Immature natural killer cell (primary cell): ENCODE measurements at regions not wholly inside any gene's neighbourhood (a gene's known extent, or its start where the extent isn't known, plus 50 kb on each side); places are given as distances from the start of the nearest gene placed in this dataset.
A peak's percentile ranks its signal among the peaks of the same experiment; 100 is the strongest.

Source experiments
- DNase-seq, 3 donors: peaks; one replicate each; pipeline ENCODE4 v3.0.0; 2022; ENCODE audit warnings: mixed read lengths in 1 of 3
- H3K27ac Mint-ChIP-seq, 6 donors: one replicate each; pipeline ENCODE4 v1.8.0; 2020; ENCODE audit warnings: mixed read lengths in 6 of 6, mild to moderate bottlenecking in 5 of 6, inconsistent platforms in 4 of 6, moderate library complexity in 3 of 6
- H3K27me3 Mint-ChIP-seq, 3 donors: one replicate each; pipeline ENCODE4 v1.8.0; 2020 to 2021; ENCODE audit warnings: low read depth in 3 of 3, mild to moderate bottlenecking in 3 of 3, mixed read lengths in 3 of 3, moderate library complexity in 3 of 3, inconsistent platforms in 1 of 3
- H3K36me3 Mint-ChIP-seq, 3 donors: one replicate each; pipeline ENCODE4 v1.8.0; 2020; ENCODE audit warnings: mixed read lengths in 3 of 3, inconsistent platforms in 2 of 3, mild to moderate bottlenecking in 2 of 3
- H3K4me1 Mint-ChIP-seq, 2 donors: one replicate each; pipeline ENCODE4 v1.8.0; 2020; ENCODE audit warnings: inconsistent platforms in 2 of 2, mild to moderate bottlenecking in 2 of 2, mixed read lengths in 2 of 2, moderate library complexity in 1 of 2
- H3K4me3 Mint-ChIP-seq, 5 donors: one replicate each; pipeline ENCODE4 v1.8.0; 2020; ENCODE audit warnings: mild to moderate bottlenecking in 5 of 5, mixed read lengths in 5 of 5, inconsistent platforms in 3 of 5, moderate library complexity in 3 of 5
- H3K9me3 Mint-ChIP-seq, 6 donors: one replicate each; pipeline ENCODE4 v1.8.0; 2020; ENCODE audit warnings: mild to moderate bottlenecking in 6 of 6, mixed read lengths in 6 of 6, inconsistent platforms in 4 of 6, moderate library complexity in 3 of 6

DNA sequence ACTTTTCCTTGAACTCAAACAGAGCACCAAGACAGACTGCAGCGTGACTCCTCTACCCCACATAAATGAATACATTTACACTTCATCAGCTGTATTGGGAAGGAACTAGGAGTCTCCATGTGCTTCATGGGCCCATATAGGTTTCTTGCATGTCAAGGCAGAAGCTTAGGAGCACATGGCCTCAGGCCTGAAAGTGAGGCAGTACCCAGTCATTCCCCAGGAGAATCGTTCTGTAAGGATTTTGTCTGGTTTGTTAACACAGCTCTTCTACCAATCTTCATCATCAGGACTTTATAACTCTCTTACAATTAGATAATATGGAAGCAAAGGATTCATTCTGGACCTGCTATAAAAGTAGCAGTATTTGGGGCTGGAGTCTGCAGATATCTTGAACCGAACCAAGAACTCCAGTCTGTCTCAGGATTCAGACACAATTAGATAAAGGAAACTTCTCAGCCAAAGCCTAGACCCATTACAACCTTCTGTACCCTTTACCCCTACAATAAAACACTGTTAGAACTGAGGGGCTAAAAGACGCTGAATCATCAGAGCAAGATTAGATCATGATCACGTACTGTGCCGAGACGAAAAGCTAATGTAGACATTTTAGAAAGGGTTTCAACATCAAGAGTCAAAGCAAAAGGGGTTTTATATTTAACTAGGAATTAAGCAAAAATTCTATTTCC lies 385.5 kb upstream of the SLC30A5 start:
- H3K27ac Mint-ChIP-seq, result no peak overlapping the region
- H3K9me3 Mint-ChIP-seq, result peaks cover 0 to 2% (median 0%) of the 10 kb centered on the region in 6 donors
- H3K4me1 Mint-ChIP-seq, result peaks cover 27% of the 10 kb centered on the region in 2 donors
- no peak overlapping the region for H3K4me3 Mint-ChIP-seq
- H3K36me3 Mint-ChIP-seq, result no peaks in the 10 kb centered on the region
- H3K27me3 Mint-ChIP-seq, result peaks cover 3 to 6% (median 5%) of the 10 kb centered on the region in 3 donors
- DNase-seq, result no peak

DNA sequence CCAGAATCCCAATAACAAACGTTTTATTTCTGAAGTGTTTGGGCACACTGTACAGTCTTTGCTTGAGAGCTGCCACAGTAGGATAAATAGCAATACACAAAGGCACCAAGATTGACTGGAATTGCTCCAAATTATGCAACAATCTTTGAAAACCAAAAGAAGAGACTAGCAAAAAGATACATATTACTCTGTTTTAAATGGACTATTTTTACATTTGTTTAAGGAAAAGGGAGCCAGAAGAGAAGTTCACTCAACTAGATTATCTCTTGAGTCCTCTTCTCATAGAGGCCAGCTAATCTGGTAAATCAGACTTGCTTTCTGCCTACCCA lies 385.0 kb upstream of the SLC30A5 start:
- peaks cover 3 to 6% (median 5%) of the 10 kb centered on the region in 3 donors for H3K27me3 Mint-ChIP-seq
- no peaks in the 10 kb centered on the region for H3K36me3 Mint-ChIP-seq
- H3K27ac Mint-ChIP-seq, result no peak overlapping the region
- no peak for DNase-seq
- peaks cover 27 to 32% of the 10 kb centered on the region in 2 donors for H3K4me1 Mint-ChIP-seq
- H3K4me3 Mint-ChIP-seq, result no peak overlapping the region
- peaks cover 0 to 2% (median 0%) of the 10 kb centered on the region in 6 donors for H3K9me3 Mint-ChIP-seq

DNA sequence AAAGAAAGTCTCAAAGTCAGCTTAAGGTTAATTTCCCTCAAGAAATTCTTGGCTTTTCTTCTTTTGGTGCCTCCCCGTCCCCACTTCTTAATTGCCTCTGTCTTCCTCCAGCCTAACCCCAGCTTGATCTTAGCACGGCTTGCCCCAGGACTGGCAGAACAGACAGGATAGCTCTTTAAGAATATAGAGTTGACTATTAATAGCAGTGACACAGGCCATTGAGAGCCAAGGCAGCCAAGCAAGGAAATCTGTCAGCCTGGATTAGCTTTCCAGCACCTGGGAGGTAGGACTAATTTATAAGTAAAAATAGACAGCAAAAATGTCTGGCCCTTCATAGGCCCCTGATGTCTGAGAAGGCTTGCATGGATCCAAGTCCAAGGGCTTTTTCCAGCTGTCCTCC lies 384.6 kb upstream of the SLC30A5 start:
- Mint-ChIP-seq H3K4me3 (no peak overlapping the region), H3K4me1 (peaks cover 27 to 33% of the 10 kb centered on the region in 2 donors)

DNA sequence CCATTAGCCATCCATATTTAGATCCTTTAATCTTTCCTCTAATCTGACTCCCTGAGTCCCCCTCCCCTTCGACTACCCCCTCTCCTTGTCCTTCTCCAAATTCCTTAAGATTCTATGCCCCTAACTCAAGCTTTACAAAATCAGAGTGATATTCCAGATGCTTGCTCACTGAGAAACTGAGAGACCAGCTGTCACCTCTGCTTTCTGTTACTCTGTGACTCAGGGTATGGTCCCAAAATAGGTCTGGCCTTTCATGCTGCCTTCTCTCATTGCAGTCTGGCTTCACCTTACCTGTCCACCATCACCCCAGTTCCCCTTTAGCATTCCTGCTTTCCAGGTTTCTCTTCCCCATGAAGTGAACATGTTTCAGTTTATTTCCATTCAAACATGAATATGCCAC lies 383.3 kb upstream of the SLC30A5 start:
- Mint-ChIP-seq H3K27ac (peak overlapping the region in 1 of 6 donors; percentile 1), H3K4me1 (peaks cover 27 to 33% of the 10 kb centered on the region in 2 donors)

More for the DNA sequence above, 384.6 kb upstream of the SLC30A5 start:
- Mint-ChIP-seq H3K36me3 (no peaks in the 10 kb centered on the region), H3K27me3 (peaks cover 3 to 6% (median 5%) of the 10 kb centered on the region in 3 donors), H3K9me3 (peaks cover 0 to 2% (median 0%) of the 10 kb centered on the region in 6 donors), H3K27ac (no peak overlapping the region)
- no peak for DNase-seq

GRCh38 chr5:68711293-68712200 lies 382.3 kb upstream of the SLC30A5 start:
- H3K4me1 Mint-ChIP-seq, result peaks cover 27 to 33% of the 10 kb centered on the region in 2 donors
- peak; percentile 10 to 31 (median 22) for DNase-seq
- peaks cover 0 to under 1% (median 0%) of the 10 kb centered on the region in 6 donors for H3K9me3 Mint-ChIP-seq
- H3K4me3 Mint-ChIP-seq, result peak overlapping the region; percentile 34 to 76 (median 68)
- H3K27me3 Mint-ChIP-seq, result peaks cover 0 to 3% (median 2%) of the 10 kb centered on the region in 3 donors
- no peaks in the 10 kb centered on the region for H3K36me3 Mint-ChIP-seq
- H3K27ac Mint-ChIP-seq, result peak overlapping the region; percentile 1 to 59 (median 38)

More for the DNA sequence above, 383.3 kb upstream of the SLC30A5 start:
- no peak for DNase-seq
- Mint-ChIP-seq H3K36me3 (no peaks in the 10 kb centered on the region), H3K4me3 (peak overlapping the region in 1 of 5 donors; percentile 64), H3K9me3 (peaks cover 0 to 2% (median 0%) of the 10 kb centered on the region in 6 donors), H3K27me3 (peaks cover under 1 to 3% (median 1%) of the 10 kb centered on the region in 3 donors)

GRCh38 chr5:68714810-68715209 lies 379.0 kb upstream of the SLC30A5 start:
- Mint-ChIP-seq H3K27me3 (peaks cover 0 to 9% (median 0%) of the 10 kb centered on the region in 3 donors), H3K36me3 (peaks cover 0 to 6% (median 0%) of the 10 kb centered on the region in 3 donors), H3K4me3 (no peak overlapping the region), H3K4me1 (peaks cover 27 to 33% of the 10 kb centered on the region in 2 donors), H3K27ac (peak overlapping the region in 1 of 6 donors; percentile 49), H3K9me3 (no peaks in the 10 kb centered on the region)
- DNase-seq, result no peak

DNA sequence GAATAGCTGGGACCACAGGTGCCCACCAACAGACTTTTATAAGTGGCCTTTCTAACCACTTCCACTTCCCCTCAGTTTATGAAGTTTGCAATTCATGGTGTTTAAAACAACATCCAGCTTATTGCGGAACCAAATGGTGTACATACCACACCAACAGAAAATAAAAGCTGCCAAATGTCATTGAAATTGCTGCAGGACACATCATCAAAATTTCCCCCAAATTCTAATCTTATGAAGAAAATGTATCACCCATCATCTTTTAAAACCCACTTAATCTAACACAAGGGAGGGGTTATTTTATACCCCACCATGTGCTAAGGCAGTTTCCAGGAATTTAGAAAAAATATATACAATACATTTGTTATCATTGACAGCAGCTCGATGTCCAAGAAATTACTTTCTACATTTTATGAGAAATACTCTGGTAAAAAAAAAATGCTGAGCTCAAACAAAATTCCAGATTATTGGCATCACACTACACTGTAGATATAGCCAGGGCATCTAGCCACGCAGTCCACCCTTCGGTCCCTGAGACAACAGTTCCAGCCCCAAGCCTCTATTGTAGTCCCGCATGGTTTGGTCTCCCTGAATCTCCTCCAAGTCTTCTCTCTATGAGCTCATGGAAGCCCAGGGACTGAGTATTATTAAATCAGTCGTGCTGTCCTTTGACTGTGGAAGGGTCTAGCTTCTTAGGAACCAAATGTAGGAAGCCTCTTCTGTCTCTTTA lies 372.8 kb upstream of the SLC30A5 start:
- Mint-ChIP-seq H3K27me3 (peaks cover 0 to 15% (median 1%) of the 10 kb centered on the region in 3 donors), H3K9me3 (peaks cover 0 to 3% (median 0%) of the 10 kb centered on the region in 6 donors), H3K4me1 (peaks cover 4 to 6% of the 10 kb centered on the region in 2 donors), H3K36me3 (peaks cover 0 to 6% (median 0%) of the 10 kb centered on the region in 3 donors), H3K27ac (no peak overlapping the region), H3K4me3 (peak overlapping the region in 4 of 5 donors; percentile 41 to 62 (median 52))
- DNase-seq, result no peak

- peaks cover 0 to 6% (median 0%) of the 10 kb centered on the region in 3 donors for H3K36me3 Mint-ChIP-seq
- no peak overlapping the region for H3K27ac Mint-ChIP-seq
- H3K27me3 Mint-ChIP-seq, result peaks cover 0 to 15% (median 3%) of the 10 kb centered on the region in 3 donors
- H3K4me3 Mint-ChIP-seq, result no peak overlapping the region
- DNase-seq, result no peak
- H3K4me1 Mint-ChIP-seq, result peaks cover 4 to 6% of the 10 kb centered on the region in 2 donors
- H3K9me3 Mint-ChIP-seq, result peaks cover 0 to 3% (median 0%) of the 10 kb centered on the region in 6 donors
Observed at GRCh38 chr5:68722357-68722756, 371.5 kb upstream of the SLC30A5 start.

- peaks cover 0 to 3% (median 0%) of the 10 kb centered on the region in 6 donors for H3K9me3 Mint-ChIP-seq
- peaks cover 0 to 1% (median 0%) of the 10 kb centered on the region in 3 donors for H3K27me3 Mint-ChIP-seq
- H3K4me1 Mint-ChIP-seq, result peaks cover 4 to 9% of the 10 kb centered on the region in 2 donors
- DNase-seq, result no peak
- H3K4me3 Mint-ChIP-seq, result no peak overlapping the region
- H3K27ac Mint-ChIP-seq, result no peak overlapping the region
- H3K36me3 Mint-ChIP-seq, result no peaks in the 10 kb centered on the region
Observed at GRCh38 chr5:68725905-68726683, 367.7 kb upstream of the SLC30A5 start.

DNA sequence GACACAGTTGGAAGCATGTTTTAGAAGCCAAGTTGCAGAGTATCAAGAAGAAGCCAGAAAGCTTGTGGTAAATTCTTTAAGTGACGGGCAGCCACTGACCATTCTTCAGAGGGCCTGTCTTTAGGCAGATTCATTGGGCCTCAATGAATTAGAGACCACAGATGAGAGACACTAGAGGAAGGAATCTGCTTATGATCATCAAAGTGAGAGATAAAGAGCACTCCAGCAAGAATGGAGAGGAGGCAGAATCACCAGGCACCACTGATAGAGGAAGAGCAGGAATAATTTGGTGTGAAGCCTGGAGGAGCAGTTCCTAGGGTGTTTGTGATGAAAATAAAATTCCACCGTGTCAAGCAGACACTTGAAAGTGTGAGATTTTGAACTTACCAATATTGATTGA lies 365.9 kb upstream of the SLC30A5 start:
- no peak overlapping the region for H3K27ac Mint-ChIP-seq
- peaks cover 0 to 3% (median 0%) of the 10 kb centered on the region in 6 donors for H3K9me3 Mint-ChIP-seq
- peaks cover 12 to 23% of the 10 kb centered on the region in 2 donors for H3K4me1 Mint-ChIP-seq
- no peak for DNase-seq
- peaks cover 0 to 1% (median 0%) of the 10 kb centered on the region in 3 donors for H3K27me3 Mint-ChIP-seq
- H3K4me3 Mint-ChIP-seq, result no peak overlapping the region
- no peaks in the 10 kb centered on the region for H3K36me3 Mint-ChIP-seq

DNA sequence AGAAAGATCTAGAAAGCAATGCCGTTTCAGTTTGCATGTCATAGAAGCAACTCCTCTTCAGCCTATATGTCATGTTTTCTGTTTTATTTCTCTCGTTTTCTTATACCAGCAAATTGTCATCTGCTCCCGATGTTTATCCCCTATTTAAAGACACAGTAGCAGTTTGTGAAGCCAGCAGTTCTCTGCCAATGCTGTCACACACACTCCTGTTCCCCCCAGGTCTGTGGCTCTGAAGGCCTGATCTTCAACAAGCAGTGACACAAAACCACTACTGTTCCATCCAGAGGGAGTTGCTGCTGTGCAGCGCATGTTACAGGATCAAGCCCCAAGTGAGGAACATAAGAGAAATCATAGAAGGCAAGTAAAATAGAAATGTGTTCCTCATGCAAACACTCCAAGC lies 364.1 kb upstream of the SLC30A5 start:
- peaks cover 0 to 2% (median 0%) of the 10 kb centered on the region in 3 donors for H3K27me3 Mint-ChIP-seq

DNA sequence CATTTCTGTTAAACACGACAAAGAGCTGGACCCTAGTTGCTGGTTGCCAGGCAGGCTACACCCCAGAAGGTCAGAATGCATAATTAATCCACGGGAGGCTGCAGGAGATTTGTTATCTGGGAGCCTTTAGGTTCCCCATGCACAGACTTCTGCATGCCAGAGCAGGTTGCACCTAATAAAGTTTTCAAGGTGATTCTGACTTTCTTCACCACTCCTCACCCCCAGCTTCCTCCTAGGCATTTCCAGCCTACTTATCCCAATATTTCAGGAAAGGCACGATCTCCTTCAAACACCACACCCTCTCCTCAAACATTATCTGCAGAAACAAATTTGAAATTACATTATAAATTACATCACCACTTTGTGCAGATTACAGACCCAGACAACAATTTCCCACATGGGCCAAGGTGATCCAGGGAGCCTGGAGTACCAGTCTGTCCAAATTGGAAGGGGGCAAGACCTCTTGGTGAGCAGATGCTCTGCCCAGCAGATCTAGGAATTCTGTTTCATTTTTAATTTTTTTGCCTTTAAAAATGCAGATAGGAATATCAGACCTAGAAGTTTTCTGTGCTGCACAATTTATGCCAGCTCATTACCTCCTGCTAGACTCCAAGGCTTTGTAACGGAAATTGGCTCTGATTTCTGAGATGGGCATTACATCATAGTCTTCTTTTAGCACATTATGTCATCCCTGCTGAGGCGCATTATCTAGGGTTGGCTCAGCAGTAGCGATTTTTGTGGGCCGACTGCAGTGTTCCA lies 363.4 kb upstream of the SLC30A5 start:
- no peak for DNase-seq
- no peak overlapping the region for H3K4me3 Mint-ChIP-seq
- H3K27ac Mint-ChIP-seq, result no peak overlapping the region

More for the DNA sequence above, 364.1 kb upstream of the SLC30A5 start:
- Mint-ChIP-seq H3K36me3 (no peaks in the 10 kb centered on the region), H3K4me1 (peaks cover 12 to 23% of the 10 kb centered on the region in 2 donors), H3K4me3 (no peak overlapping the region), H3K27ac (no peak overlapping the region), H3K9me3 (no peaks in the 10 kb centered on the region)
- no peak for DNase-seq

More for the DNA sequence above, 363.4 kb upstream of the SLC30A5 start:
- H3K9me3 Mint-ChIP-seq, result no peaks in the 10 kb centered on the region
- no peaks in the 10 kb centered on the region for H3K36me3 Mint-ChIP-seq
- H3K27me3 Mint-ChIP-seq, result peaks cover 0 to 3% (median 0%) of the 10 kb centered on the region in 3 donors
- H3K4me1 Mint-ChIP-seq, result peaks cover 12 to 23% of the 10 kb centered on the region in 2 donors
